ENCODE measurements at regions not wholly inside any gene's neighbourhood (a gene's known extent, or its start where the extent isn't known, plus 50 kb on each side); places are given as distances from the start of the nearest gene placed in this dataset.

GRCh38 chr4:35639929-35640328 lies 604.4 kb downstream of the ARAP2 start:
- no peaks in the 10 kb centered on the region for H3K36me3 ChIP-seq (ENCODE audit: insufficient read depth, low read length)
- H3K9ac ChIP-seq (ENCODE audit: low read length), result no peak overlapping the region
- no peak overlapping the region for H3K27ac ChIP-seq (ENCODE audit: low read depth, low read length, poor library complexity, severe bottlenecking)
- no peak overlapping the region for H3K4me2 ChIP-seq (ENCODE audit: low read length)
- H3K79me2 ChIP-seq (ENCODE audit: insufficient read depth, low read length), result no peaks in the 10 kb centered on the region
- H3K9me2 ChIP-seq (ENCODE audit: low read depth, low read length), result no peaks in the 10 kb centered on the region
- H4K20me1 ChIP-seq (ENCODE audit: insufficient read depth, low read length), result no peaks in the 10 kb centered on the region
- TF ChIP-seq EZH2 (IDR thresholded peaks at IDR 0.05; ENCODE audit: borderline replicate concordance, low read length) (no peak), CTCF (IDR thresholded peaks at IDR 0.05; ENCODE audit: low read length) (no peak)
- no peaks in the 10 kb centered on the region for H3F3A ChIP-seq (ENCODE audit: insufficient read depth, low read length)
- no peaks in the 10 kb centered on the region for H3K9me3 ChIP-seq (ENCODE audit: low read length)
- no peak overlapping the region for H2AFZ ChIP-seq (ENCODE audit: low read length)
- H3K27me3 ChIP-seq (ENCODE audit: insufficient read depth, low read length), result no peaks in the 10 kb centered on the region
- no peaks in the 10 kb centered on the region for H3K4me1 ChIP-seq (ENCODE audit: insufficient read depth, low read length, severe bottlenecking)
- H3K4me3 ChIP-seq (ENCODE audit: low read depth, low read length, poor library complexity, severe bottlenecking), result no peak overlapping the region

- H3K4me3 ChIP-seq (ENCODE audit: low read depth, low read length, poor library complexity, severe bottlenecking), result no peak overlapping the region
- H3K9me2 ChIP-seq (ENCODE audit: low read depth, low read length), result no peaks in the 10 kb centered on the region
- H4K20me1 ChIP-seq (ENCODE audit: insufficient read depth, low read length), result no peaks in the 10 kb centered on the region
- H3K9ac ChIP-seq (ENCODE audit: low read length), result no peak overlapping the region
- no peaks in the 10 kb centered on the region for H3K27me3 ChIP-seq (ENCODE audit: insufficient read depth, low read length)
- H3F3A ChIP-seq (ENCODE audit: insufficient read depth, low read length), result no peaks in the 10 kb centered on the region
- H3K36me3 ChIP-seq (ENCODE audit: insufficient read depth, low read length), result no peaks in the 10 kb centered on the region
- TF ChIP-seq EZH2 (IDR thresholded peaks at IDR 0.05; ENCODE audit: borderline replicate concordance, low read length) (no peak), CTCF (IDR thresholded peaks at IDR 0.05; ENCODE audit: low read length) (no peak)
- no peak overlapping the region for H3K4me2 ChIP-seq (ENCODE audit: low read length)
- no peaks in the 10 kb centered on the region for H3K9me3 ChIP-seq (ENCODE audit: low read length)
- H3K79me2 ChIP-seq (ENCODE audit: insufficient read depth, low read length), result no peaks in the 10 kb centered on the region
- H2AFZ ChIP-seq (ENCODE audit: low read length), result no peak overlapping the region
- H3K27ac ChIP-seq (ENCODE audit: low read depth, low read length, poor library complexity, severe bottlenecking), result no peak overlapping the region
- no peaks in the 10 kb centered on the region for H3K4me1 ChIP-seq (ENCODE audit: insufficient read depth, low read length, severe bottlenecking)
Measured at GRCh38 chr4:35643661-35644060, 600.7 kb downstream of the ARAP2 start.

- no peaks in the 10 kb centered on the region for H3K27me3 ChIP-seq (ENCODE audit: insufficient read depth, low read length)
- no peak overlapping the region for H3K4me3 ChIP-seq (ENCODE audit: low read depth, low read length, poor library complexity, severe bottlenecking)
- no peak overlapping the region for H3K27ac ChIP-seq (ENCODE audit: low read depth, low read length, poor library complexity, severe bottlenecking)
- no peaks in the 10 kb centered on the region for H3K36me3 ChIP-seq (ENCODE audit: insufficient read depth, low read length)
- no peaks in the 10 kb centered on the region for H3K9me3 ChIP-seq (ENCODE audit: low read length)
- H3K4me2 ChIP-seq (ENCODE audit: low read length), result no peak overlapping the region
- no peak for TF ChIP-seq EZH2 (IDR thresholded peaks at IDR 0.05; ENCODE audit: borderline replicate concordance, low read length)
- no peak for TF ChIP-seq CTCF (IDR thresholded peaks at IDR 0.05; ENCODE audit: low read length)
- no peaks in the 10 kb centered on the region for H3K79me2 ChIP-seq (ENCODE audit: insufficient read depth, low read length)
- H3K4me1 ChIP-seq (ENCODE audit: insufficient read depth, low read length, severe bottlenecking), result no peaks in the 10 kb centered on the region
- H2AFZ ChIP-seq (ENCODE audit: low read length), result no peak overlapping the region
- no peak overlapping the region for H3K9ac ChIP-seq (ENCODE audit: low read length)
- H3K9me2 ChIP-seq (ENCODE audit: low read depth, low read length), result no peaks in the 10 kb centered on the region
- no peaks in the 10 kb centered on the region for H3F3A ChIP-seq (ENCODE audit: insufficient read depth, low read length)
- H4K20me1 ChIP-seq (ENCODE audit: insufficient read depth, low read length), result no peaks in the 10 kb centered on the region
Measured at GRCh38 chr4:35644591-35644990, 599.7 kb downstream of the ARAP2 start.

Measured in OCI-LY1 (cell line).